H9 (cell line): ENCODE measurements at regions not wholly inside any gene's neighbourhood (a gene's known extent, or its start where the extent isn't known, plus 50 kb on each side); places are given as distances from the start of the nearest gene placed in this dataset.

Source experiments
- DNase-seq: peaks from one replicate; pipeline ENCODE4 v3.0.0-alpha.2; 2017
- H2AFZ ChIP-seq: one replicate; pipeline ENCODE4 v1.6.1; 2013; ENCODE audit warnings: mild to moderate bottlenecking, low read length, control low read depth, moderate library complexity
- H2AK5ac ChIP-seq: 2 replicates; pipeline ENCODE4 v1.6.1; 2013; ENCODE audit warnings: low read length, control low read depth, mixed read lengths; ENCODE audit not compliant: insufficient read length
- H2BK120ac ChIP-seq: one replicate; pipeline ENCODE4 v1.6.1; 2013; ENCODE audit warnings: low read depth, mild to moderate bottlenecking, low read length, control low read depth, inconsistent platforms; ENCODE audit not compliant: poor library complexity, severe bottlenecking
- H2BK12ac ChIP-seq: 2 replicates; pipeline ENCODE4 v1.6.1; 2013; ENCODE audit warnings: low read length, control low read depth, mixed read lengths, low read depth; ENCODE audit not compliant: insufficient read length
- H2BK15ac ChIP-seq: 2 replicates; pipeline ENCODE4 v1.6.1; 2013; ENCODE audit warnings: low read depth, low read length, control low read depth
- H2BK20ac ChIP-seq: one replicate; pipeline ENCODE4 v1.6.1; 2013; ENCODE audit warnings: low read depth, mild to moderate bottlenecking, low read length, control low read depth, inconsistent platforms; ENCODE audit not compliant: poor library complexity, severe bottlenecking
- H2BK5ac ChIP-seq: 2 replicates; pipeline ENCODE4 v1.6.1; 2013; ENCODE audit warnings: low read length, control low read depth, mixed read lengths; ENCODE audit not compliant: insufficient read length
- H3K14ac ChIP-seq: 2 replicates; pipeline ENCODE4 v1.6.1; 2013; ENCODE audit warnings: low read length, control low read depth; ENCODE audit not compliant: insufficient read depth
- H3K18ac ChIP-seq: 2 replicates; pipeline ENCODE4 v1.6.1; 2013; ENCODE audit warnings: low read depth, mild to moderate bottlenecking, mixed read lengths, low read length, control low read depth; ENCODE audit not compliant: insufficient read length
- H3K23ac ChIP-seq: 2 replicates; pipeline ENCODE4 v1.6.1; 2013; ENCODE audit warnings: low read length, control low read depth, mixed read lengths, low read depth; ENCODE audit not compliant: insufficient read length
- H3K23me2 ChIP-seq: 2 replicates; pipeline ENCODE4 v1.6.1; 2013; ENCODE audit warnings: low read depth, mild to moderate bottlenecking, mixed read lengths, low read length, control low read depth; ENCODE audit not compliant: insufficient read length, poor library complexity, severe bottlenecking
- H3K27ac ChIP-seq: 2 replicates; pipeline ENCODE4 v1.5.1; 2013; ENCODE audit warnings: low read length, control low read depth, mixed read lengths, low read depth; ENCODE audit not compliant: insufficient read length
- H3K27me3 ChIP-seq: 2 replicates; pipeline ENCODE4 v1.6.1; 2013; ENCODE audit warnings: low read length, control low read depth, inconsistent platforms; ENCODE audit not compliant: insufficient read depth
- H3K4ac ChIP-seq: 2 replicates; pipeline ENCODE4 v1.6.1; 2013; ENCODE audit warnings: low read depth, mild to moderate bottlenecking, control low read depth, inconsistent platforms, low read length, moderate library complexity
- H3K4me1 ChIP-seq: 2 replicates; pipeline ENCODE4 v1.6.1; 2013; ENCODE audit warnings: low read length, control low read depth, inconsistent platforms; ENCODE audit not compliant: insufficient read depth
- H3K4me2 ChIP-seq: 2 replicates; pipeline ENCODE4 v1.6.1; 2013; ENCODE audit warnings: low read length, control low read depth, mixed read lengths; ENCODE audit not compliant: insufficient read length, insufficient read depth
- H3K56ac ChIP-seq: 2 replicates; pipeline ENCODE4 v1.6.1; 2013; ENCODE audit warnings: low read depth, mild to moderate bottlenecking, mixed read lengths, low read length, control low read depth; ENCODE audit not compliant: insufficient read length
- H3K79me1 ChIP-seq: 2 replicates; pipeline ENCODE4 v1.6.1; 2013; ENCODE audit warnings: low read depth, mild to moderate bottlenecking, moderate library complexity, low read length, control low read depth, inconsistent platforms; ENCODE audit not compliant: insufficient read depth, poor library complexity, severe bottlenecking
- H3K79me2 ChIP-seq: 2 replicates; pipeline ENCODE4 v1.6.1; 2013; ENCODE audit warnings: low read length, control low read depth, inconsistent platforms; ENCODE audit not compliant: insufficient read depth
- H3K9ac ChIP-seq: 2 replicates; pipeline ENCODE4 v1.6.1; 2013; ENCODE audit warnings: low read length, control low read depth, mixed read lengths; ENCODE audit not compliant: insufficient read length; ENCODE audit errors: extremely low read depth
- H3K9me3 ChIP-seq: one replicate; pipeline ENCODE4 v1.6.1; 2013; ENCODE audit warnings: low read depth, low read length, inconsistent platforms; ENCODE audit not compliant: control insufficient read depth
- H3T11ph ChIP-seq: one replicate; pipeline ENCODE4 v1.6.1; 2013; ENCODE audit warnings: mild to moderate bottlenecking, low read length, control low read depth, inconsistent platforms
- H4K20me1 ChIP-seq: one replicate; pipeline ENCODE4 v1.6.1; 2013; ENCODE audit not compliant: control insufficient read depth, insufficient read length, insufficient read depth
- H4K5ac ChIP-seq: 2 replicates; pipeline ENCODE4 v1.6.1; 2013; ENCODE audit warnings: low read depth, mild to moderate bottlenecking, mixed read lengths, low read length, control low read depth; ENCODE audit not compliant: insufficient read length
- H4K8ac ChIP-seq: replicated peaks from 2 replicates; pipeline ENCODE4 v1.6.1; 2013; ENCODE audit warnings: low read length, control low read depth, mixed read lengths, low read depth; ENCODE audit not compliant: insufficient read length
- H4K91ac ChIP-seq: 2 replicates; pipeline ENCODE4 v1.6.1; 2013; ENCODE audit warnings: low read depth, mild to moderate bottlenecking, moderate library complexity, mixed read lengths, low read length, control low read depth; ENCODE audit not compliant: insufficient read length
- H3K27ac Mint-ChIP-seq, 3 experiments: 2 replicates in 2 of 3; 3 replicates in 1 of 3; pipeline ENCODE4 v1.8.0; 2020 to 2021; ENCODE audit warnings: mixed read lengths in 3 of 3, mild to moderate bottlenecking in 1 of 3, moderate library complexity in 1 of 3
- H3K27me3 Mint-ChIP-seq: 2 replicates; pipeline ENCODE4 v1.8.0; 2021; ENCODE audit warnings: low read depth, mild to moderate bottlenecking, moderate library complexity, mixed read lengths
- H3K36me3 Mint-ChIP-seq, 3 experiments: 2 replicates in 2 of 3; 3 replicates in 1 of 3; pipeline ENCODE4 v1.8.0; 2020 to 2021; ENCODE audit warnings: low read depth in 3 of 3, mixed read lengths in 3 of 3; ENCODE audit not compliant: insufficient read depth in 1 of 3
- H3K4me1 Mint-ChIP-seq, 2 experiments: 2 replicates each; pipeline ENCODE4 v1.8.0; 2020; ENCODE audit warnings: mixed read lengths in 2 of 2
- H3K4me3 Mint-ChIP-seq, 2 experiments: 2 replicates in 1 of 2; 3 replicates in 1 of 2; pipeline ENCODE4 v1.8.0; 2020 to 2021; ENCODE audit warnings: mild to moderate bottlenecking in 2 of 2, mixed read lengths in 2 of 2, moderate library complexity in 1 of 2
- H3K9me3 Mint-ChIP-seq, 2 experiments: 2 replicates in 1 of 2; 3 replicates in 1 of 2; pipeline ENCODE4 v1.8.0; 2020; ENCODE audit warnings: mild to moderate bottlenecking in 2 of 2, mixed read lengths in 2 of 2, moderate library complexity in 1 of 2
- WGBS: extraction: QIAGEN DNeasy Blood & Tissue Kit; methylation state at CpG from one replicate; pipeline ENCODE4 v1.1.7; 2013; ENCODE audit warnings: missing lambda C conversion rate, low lambda C conversion rate, mixed read lengths; ENCODE audit not compliant: insufficient read length; ENCODE audit errors: extremely low coverage; 5-methylcytosine and 5-hydroxymethylcytosine counted together
- TF ChIP-seq, protein P1 (sequence below): fragments of 200-600 bp; sonication (generic); conservative IDR thresholded peaks from 3 replicates; pipeline ENCODE4 v1.8.0; 2021; ENCODE audit warnings: antibody characterized with exemption, mild to moderate bottlenecking

DNA sequence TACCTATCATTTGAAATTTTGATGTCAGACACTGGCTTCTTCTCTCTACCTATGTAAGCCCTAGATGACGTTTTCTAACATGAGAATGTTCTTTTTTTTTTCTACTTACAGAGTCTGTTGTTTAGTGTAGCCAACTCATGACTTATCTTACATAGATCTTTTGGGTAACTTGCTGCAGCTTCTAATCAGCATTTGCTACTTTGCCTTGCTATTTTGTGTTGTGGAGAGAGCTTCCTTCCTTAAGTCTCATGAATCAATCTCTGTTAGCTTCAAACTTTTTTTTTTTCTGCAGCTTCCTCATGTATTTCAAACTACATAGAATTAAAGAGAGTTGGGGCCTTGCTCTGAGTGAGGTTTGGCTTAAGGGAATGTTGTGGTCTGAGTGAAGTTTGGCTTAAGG lies 568.7 kb upstream of the BCHE start:
- H4K5ac ChIP-seq = no peak overlapping the region
- H2BK120ac ChIP-seq = no peak overlapping the region
- H4K8ac ChIP-seq = no peak overlapping the region
- DNase-seq = no peak
- H3K56ac ChIP-seq = no peak overlapping the region
- no CpG with 5 or more reads among the region's 1 CpG for WGBS
- H3K27ac ChIP-seq = no peak overlapping the region
- no peak overlapping the region for H3K14ac ChIP-seq
- H3K27me3 Mint-ChIP-seq = no peaks in the 10 kb centered on the region
- H4K20me1 ChIP-seq = no peaks in the 10 kb centered on the region
- no peak overlapping the region for H4K91ac ChIP-seq
- H3K4ac ChIP-seq = no peak overlapping the region
- no peak overlapping the region for H2BK5ac ChIP-seq
- H3T11ph ChIP-seq = no peak overlapping the region
- no peaks in the 10 kb centered on the region for H3K4me1 Mint-ChIP-seq
- no peaks in the 10 kb centered on the region for H3K27me3 ChIP-seq
- H2BK20ac ChIP-seq = no peak overlapping the region
- no peak overlapping the region for H2AFZ ChIP-seq
- no peak overlapping the region for H2BK15ac ChIP-seq
- H3K23me2 ChIP-seq = no peaks in the 10 kb centered on the region
- H3K9me3 Mint-ChIP-seq = no peaks in the 10 kb centered on the region
- no peaks in the 10 kb centered on the region for H3K9me3 ChIP-seq
- no peaks in the 10 kb centered on the region for H3K79me2 ChIP-seq
- no peak overlapping the region; a peak in 1 of 7 replicates for H3K27ac Mint-ChIP-seq
- no peak overlapping the region for H3K18ac ChIP-seq
- no peak overlapping the region for H2BK12ac ChIP-seq
- TF ChIP-seq, protein P1, sequence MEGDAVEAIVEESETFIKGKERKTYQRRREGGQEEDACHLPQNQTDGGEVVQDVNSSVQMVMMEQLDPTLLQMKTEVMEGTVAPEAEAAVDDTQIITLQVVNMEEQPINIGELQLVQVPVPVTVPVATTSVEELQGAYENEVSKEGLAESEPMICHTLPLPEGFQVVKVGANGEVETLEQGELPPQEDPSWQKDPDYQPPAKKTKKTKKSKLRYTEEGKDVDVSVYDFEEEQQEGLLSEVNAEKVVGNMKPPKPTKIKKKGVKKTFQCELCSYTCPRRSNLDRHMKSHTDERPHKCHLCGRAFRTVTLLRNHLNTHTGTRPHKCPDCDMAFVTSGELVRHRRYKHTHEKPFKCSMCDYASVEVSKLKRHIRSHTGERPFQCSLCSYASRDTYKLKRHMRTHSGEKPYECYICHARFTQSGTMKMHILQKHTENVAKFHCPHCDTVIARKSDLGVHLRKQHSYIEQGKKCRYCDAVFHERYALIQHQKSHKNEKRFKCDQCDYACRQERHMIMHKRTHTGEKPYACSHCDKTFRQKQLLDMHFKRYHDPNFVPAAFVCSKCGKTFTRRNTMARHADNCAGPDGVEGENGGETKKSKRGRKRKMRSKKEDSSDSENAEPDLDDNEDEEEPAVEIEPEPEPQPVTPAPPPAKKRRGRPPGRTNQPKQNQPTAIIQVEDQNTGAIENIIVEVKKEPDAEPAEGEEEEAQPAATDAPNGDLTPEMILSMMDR = no peak
- no peak overlapping the region for H3K9ac ChIP-seq
- no peak overlapping the region for H3K4me2 ChIP-seq
- H3K4me1 ChIP-seq = no peaks in the 10 kb centered on the region
- H3K36me3 Mint-ChIP-seq = no peaks in the 10 kb centered on the region
- no peak overlapping the region for H3K23ac ChIP-seq
- H2AK5ac ChIP-seq = no peak overlapping the region
- no peak overlapping the region for H3K4me3 Mint-ChIP-seq
- H3K79me1 ChIP-seq = no peaks in the 10 kb centered on the region
